Stimulated activated effector memory CD8-positive, alpha-beta T cell treated with anti-CD3 and anti-CD28 coated beads, Interleukin-12 subunit alpha, Interleukin-12 subunit beta, amount 100 ng/mL, for 72 hours (primary cell): ENCODE measurements at regions not wholly inside any gene's neighbourhood (a gene's known extent, or its start where the extent isn't known, plus 50 kb on each side); places are given as distances from the start of the nearest gene placed in this dataset.

Source experiments
- ATAC-seq: fragments of 150-1000 bp; cut with Tn5 transposase; 2 replicates; pipeline ENCODE4 v1.10.0; 2021
- DNase-seq, 2 donors: peaks; one replicate each; pipeline ENCODE4 v3.0.0; 2021 to 2022; ENCODE audit warnings: low spot score in 2 of 2
- H3K27ac Mint-ChIP-seq: one replicate; pipeline ENCODE4 v1.8.0; 2022; ENCODE audit warnings: mild to moderate bottlenecking, mixed read lengths
- H3K36me3 Mint-ChIP-seq: one replicate; pipeline ENCODE4 v1.8.0; 2022; ENCODE audit warnings: mild to moderate bottlenecking, mixed read lengths
- H3K4me1 Mint-ChIP-seq: one replicate; pipeline ENCODE4 v1.8.0; 2022; ENCODE audit warnings: mixed read lengths
- H3K4me3 Mint-ChIP-seq: one replicate; pipeline ENCODE4 v1.8.0; 2022; ENCODE audit warnings: mild to moderate bottlenecking, mixed read lengths
- H3K9me3 Mint-ChIP-seq: one replicate; pipeline ENCODE4 v1.8.0; 2022; ENCODE audit warnings: mixed read lengths

DNA sequence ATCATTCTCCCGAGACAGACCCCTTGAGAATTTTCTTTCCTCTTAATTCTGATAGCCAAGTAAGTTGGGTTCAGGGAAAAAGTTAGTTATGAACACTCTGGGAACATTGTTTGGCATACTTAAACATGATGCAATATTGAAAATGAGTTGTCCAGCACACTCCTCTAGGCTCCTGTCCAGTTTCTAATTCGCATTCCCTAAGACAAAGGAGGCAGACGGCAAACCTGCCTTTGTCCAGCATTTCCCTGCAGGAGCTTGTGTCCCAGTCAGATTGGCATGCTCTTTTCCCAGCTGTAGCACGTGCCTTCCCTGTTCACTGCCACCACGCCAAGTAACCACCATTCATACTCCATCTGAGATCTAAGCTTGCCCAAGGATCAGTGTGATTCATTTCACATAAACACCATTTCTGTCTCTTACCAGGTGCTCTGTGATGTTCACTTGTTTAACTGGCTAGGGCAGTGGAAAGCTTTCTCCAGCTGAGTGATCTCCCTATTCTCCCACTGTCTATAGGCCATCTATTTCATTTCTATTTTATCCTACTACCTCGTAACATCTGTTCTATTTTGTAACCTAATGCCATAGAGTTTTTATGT lies 150.0 kb upstream of the EPB41L3 start:
- Mint-ChIP-seq H3K27ac (no peak overlapping the region), H3K4me3 (no peak overlapping the region), H3K36me3 (no peaks in the 10 kb centered on the region), H3K4me1 (no peaks in the 10 kb centered on the region), H3K9me3 (peaks cover 3% of the 10 kb centered on the region)
- no peak for ATAC-seq
- DNase-seq, result no peak

GRCh38 chr18:5678779-5679406 lies 135.1 kb upstream of the EPB41L3 start:
- DNase-seq (no peak), ATAC-seq (no peak)
- Mint-ChIP-seq H3K9me3 (peaks cover 3% of the 10 kb centered on the region), H3K4me1 (no peaks in the 10 kb centered on the region), H3K4me3 (no peak overlapping the region), H3K36me3 (no peaks in the 10 kb centered on the region), H3K27ac (no peak overlapping the region)

DNA sequence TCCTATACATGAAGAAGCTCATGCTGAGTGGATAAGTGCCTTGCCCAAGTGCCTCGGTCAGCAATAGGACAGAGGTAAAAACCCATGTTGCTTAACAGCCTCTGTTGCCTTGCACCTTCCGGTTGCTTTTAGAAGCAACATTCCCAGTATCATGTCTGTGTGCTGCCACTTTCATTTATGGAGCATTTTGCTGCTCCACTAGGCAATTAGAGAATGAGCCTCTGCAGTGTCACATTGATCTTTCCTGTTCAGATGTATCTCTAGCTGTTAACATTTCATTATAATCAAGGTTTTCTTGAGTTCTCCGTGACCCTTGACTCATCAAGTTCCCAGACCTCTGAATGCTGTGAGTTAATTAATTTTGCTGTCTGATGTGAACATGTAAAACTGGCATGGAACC lies 134.5 kb upstream of the EPB41L3 start:
- DNase-seq (no peak), ATAC-seq (no peak)
- Mint-ChIP-seq H3K36me3 (no peaks in the 10 kb centered on the region), H3K9me3 (peaks cover 3% of the 10 kb centered on the region), H3K27ac (no peak overlapping the region), H3K4me1 (no peaks in the 10 kb centered on the region), H3K4me3 (no peak overlapping the region)

DNA sequence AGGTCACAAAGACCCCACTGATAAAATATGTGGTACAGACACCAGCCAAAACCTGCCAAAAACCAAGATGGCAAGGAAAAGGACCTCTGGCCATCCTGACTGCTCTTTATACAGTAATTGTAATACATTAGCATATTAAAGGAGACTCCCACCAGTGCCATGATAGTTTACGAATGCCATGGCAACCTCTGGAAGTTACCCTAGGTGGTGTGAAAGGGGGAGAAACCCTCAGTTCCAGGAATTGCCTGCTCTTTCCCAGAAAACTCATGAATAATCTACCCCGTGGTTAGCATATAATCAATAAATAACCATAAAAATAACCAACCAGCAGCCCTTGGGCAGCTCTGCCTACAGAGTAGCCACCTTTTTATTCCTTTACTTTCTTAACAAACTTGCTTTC lies 129.8 kb upstream of the EPB41L3 start:
- Mint-ChIP-seq H3K4me3 (no peak overlapping the region), H3K4me1 (no peaks in the 10 kb centered on the region), H3K9me3 (peaks cover 3% of the 10 kb centered on the region), H3K36me3 (no peaks in the 10 kb centered on the region), H3K27ac (no peak overlapping the region)
- DNase-seq (no peak), ATAC-seq (no peak)

- no peak for DNase-seq
- Mint-ChIP-seq H3K4me3 (no peak overlapping the region), H3K27ac (no peak overlapping the region), H3K4me1 (no peaks in the 10 kb centered on the region), H3K36me3 (no peaks in the 10 kb centered on the region), H3K9me3 (no peaks in the 10 kb centered on the region)
- ATAC-seq, result no peak
Measured at GRCh38 chr18:5669585-5669984, 125.8 kb upstream of the EPB41L3 start.

DNA sequence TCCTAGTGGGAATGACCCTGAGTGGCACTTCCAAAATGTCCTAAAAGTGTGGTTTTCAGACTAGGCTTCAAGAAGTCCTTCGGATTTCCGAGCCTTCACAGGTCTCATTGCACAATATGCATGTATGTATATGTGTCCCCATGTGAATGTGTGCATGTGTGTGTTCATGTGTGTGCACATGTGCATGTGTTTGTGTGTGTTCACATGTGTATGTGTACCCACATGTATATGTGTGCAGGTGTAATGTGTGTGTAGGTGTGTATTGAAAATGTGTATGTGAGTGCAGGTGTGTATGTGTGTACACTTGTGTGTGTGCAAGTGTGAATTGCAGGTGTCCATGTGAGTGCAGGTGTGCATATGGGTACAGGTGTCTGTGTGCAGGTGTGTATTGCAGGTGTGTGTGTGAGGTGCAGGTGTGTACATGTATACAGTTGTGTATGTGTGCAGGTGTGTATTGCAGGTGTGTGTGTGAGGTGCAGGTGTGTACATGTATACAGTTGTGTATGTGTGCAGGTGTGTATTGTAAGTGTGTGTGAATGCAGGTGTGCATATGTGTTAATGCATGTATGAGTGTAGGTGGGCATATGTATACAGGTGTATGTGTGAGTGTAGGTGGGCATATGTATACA lies 124.4 kb upstream of the EPB41L3 start:
- Mint-ChIP-seq H3K36me3 (no peaks in the 10 kb centered on the region), H3K9me3 (peaks cover 8% of the 10 kb centered on the region), H3K27ac (no peak overlapping the region), H3K4me3 (no peak overlapping the region), H3K4me1 (no peaks in the 10 kb centered on the region)
- DNase-seq (no peak), ATAC-seq (no peak)

DNA sequence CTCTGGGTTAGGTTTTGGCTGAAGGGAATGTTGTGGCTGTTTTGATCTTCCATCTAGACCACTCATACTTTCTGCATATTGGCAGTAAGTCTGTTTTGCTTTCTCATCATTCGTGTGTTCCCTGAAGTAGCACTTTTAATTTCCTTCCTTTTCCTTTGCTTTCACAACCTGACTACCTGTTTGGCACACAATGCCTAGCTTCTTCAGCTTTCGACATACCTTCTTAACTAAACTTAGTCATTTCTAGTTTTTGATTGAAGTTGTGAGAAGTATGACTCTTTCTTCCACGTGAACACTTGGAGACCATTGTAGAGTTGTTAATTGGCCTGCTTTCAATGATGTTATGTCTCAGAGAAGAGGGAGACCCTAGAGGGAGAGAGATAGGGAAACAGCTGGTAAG lies 123.6 kb upstream of the EPB41L3 start:
- Mint-ChIP-seq H3K4me3 (no peak overlapping the region), H3K9me3 (peaks cover 8% of the 10 kb centered on the region), H3K4me1 (no peaks in the 10 kb centered on the region), H3K36me3 (no peaks in the 10 kb centered on the region), H3K27ac (no peak overlapping the region)
- DNase-seq, result no peak
- no peak for ATAC-seq

- Mint-ChIP-seq H3K36me3 (no peaks in the 10 kb centered on the region), H3K4me1 (no peaks in the 10 kb centered on the region), H3K4me3 (no peak overlapping the region), H3K27ac (no peak overlapping the region), H3K9me3 (peaks cover 8% of the 10 kb centered on the region)
- no peak for DNase-seq
- no peak for ATAC-seq
Measured at GRCh38 chr18:5662586-5663090, 118.8 kb upstream of the EPB41L3 start.

DNA sequence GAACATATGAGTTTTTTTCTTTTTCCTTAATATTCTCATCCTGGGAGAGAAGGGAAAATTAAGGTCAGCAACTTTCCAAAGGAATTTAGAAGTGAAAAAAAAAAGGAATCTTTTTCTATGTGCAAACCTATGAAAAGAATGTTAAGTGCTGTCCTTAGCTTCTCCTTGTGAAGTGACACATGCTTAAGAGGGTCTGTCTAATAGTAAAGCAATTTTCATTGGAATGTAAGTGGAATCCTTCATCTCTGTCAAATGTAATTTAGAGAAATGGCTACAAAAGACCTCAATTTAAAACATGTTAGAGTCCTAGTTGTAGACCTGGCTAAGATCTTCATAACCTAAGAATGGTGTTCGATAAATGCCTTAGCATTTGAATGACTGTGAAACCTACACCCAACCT lies 117.4 kb upstream of the EPB41L3 start:
- no peaks in the 10 kb centered on the region for H3K4me1 Mint-ChIP-seq
- H3K27ac Mint-ChIP-seq, result no peak overlapping the region
- H3K36me3 Mint-ChIP-seq, result no peaks in the 10 kb centered on the region
- H3K9me3 Mint-ChIP-seq, result peaks cover 8% of the 10 kb centered on the region
- DNase-seq, result no peak
- ATAC-seq, result no peak
- no peak overlapping the region for H3K4me3 Mint-ChIP-seq

DNA sequence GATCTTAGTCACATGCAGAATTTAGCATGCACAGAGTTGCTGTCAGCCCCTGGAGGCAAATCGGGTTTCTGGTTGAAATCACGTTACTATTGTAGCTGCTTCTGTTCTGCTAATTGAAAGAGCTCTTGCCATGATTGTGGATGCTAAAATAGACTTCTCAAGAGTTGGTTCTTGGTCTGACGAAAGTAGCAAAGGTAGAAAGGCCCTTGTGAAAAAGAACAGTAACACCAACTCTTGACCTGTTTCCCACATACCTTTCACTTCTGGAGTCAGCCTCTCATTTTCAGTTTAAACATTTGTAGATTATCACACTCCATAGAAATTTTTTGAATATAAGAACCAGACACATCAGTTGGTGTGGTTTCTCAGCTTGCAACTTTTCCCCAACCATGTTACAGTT lies 110.0 kb upstream of the EPB41L3 start:
- Mint-ChIP-seq H3K4me3 (no peak overlapping the region), H3K4me1 (no peaks in the 10 kb centered on the region)
- no peak for ATAC-seq

DNA sequence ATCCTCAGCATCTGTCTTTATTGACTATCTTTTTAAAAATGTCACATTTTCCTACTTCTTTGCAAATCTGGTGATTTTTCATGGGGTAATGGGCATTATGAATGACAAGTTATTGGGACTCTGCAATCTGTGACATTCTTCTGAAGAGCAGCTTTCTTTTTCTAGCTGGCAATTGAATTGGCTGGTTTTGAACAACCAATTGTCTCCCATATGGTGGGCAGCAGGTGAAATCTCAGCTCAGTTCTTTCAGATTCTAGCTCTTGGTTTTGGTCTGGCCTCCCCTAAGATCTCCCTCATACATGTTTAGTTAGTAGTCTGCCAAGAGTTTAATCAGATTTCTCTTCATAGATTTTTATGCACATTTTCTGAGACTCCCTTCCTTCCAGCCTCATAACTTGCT lies 107.9 kb upstream of the EPB41L3 start:
- no peaks in the 10 kb centered on the region for H3K36me3 Mint-ChIP-seq
- no peak overlapping the region for H3K4me3 Mint-ChIP-seq
- no peak overlapping the region for H3K27ac Mint-ChIP-seq
- no peaks in the 10 kb centered on the region for H3K4me1 Mint-ChIP-seq
- DNase-seq (no peak), ATAC-seq (no peak)
- H3K9me3 Mint-ChIP-seq, result peaks cover 8% of the 10 kb centered on the region

More for the DNA sequence above, 110.0 kb upstream of the EPB41L3 start:
- Mint-ChIP-seq H3K9me3 (peaks cover 4% of the 10 kb centered on the region), H3K27ac (no peak overlapping the region), H3K36me3 (no peaks in the 10 kb centered on the region)
- DNase-seq, result no peak

- Mint-ChIP-seq H3K27ac (no peak overlapping the region), H3K36me3 (no peaks in the 10 kb centered on the region), H3K4me1 (no peaks in the 10 kb centered on the region), H3K9me3 (peaks cover 4% of the 10 kb centered on the region), H3K4me3 (no peak overlapping the region)
- no peak for ATAC-seq
- DNase-seq, result no peak
Measured at GRCh38 chr18:5649439-5649838, 105.6 kb upstream of the EPB41L3 start.

DNA sequence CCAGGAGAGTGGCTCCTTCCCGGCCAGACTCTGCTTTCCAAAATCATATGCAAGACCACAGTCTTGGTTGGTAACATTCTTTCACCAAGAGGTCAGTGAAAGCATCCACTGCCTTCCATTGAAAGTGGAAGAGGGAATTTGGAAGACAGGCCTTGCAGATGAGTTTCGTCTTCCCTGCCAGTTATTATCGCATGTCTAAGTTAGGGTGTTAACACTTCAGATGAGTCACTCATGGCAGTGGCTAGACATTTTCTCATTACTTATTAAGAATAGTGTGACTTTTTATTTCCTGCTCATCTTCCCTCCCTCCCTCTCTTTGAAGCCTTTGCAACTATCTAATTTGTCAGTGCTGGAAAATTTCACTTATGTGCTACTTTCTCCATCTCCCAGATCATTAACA lies 102.9 kb upstream of the EPB41L3 start:
- no peak overlapping the region for H3K27ac Mint-ChIP-seq
- no peak for ATAC-seq
- H3K9me3 Mint-ChIP-seq, result peaks cover 4% of the 10 kb centered on the region
- no peak overlapping the region for H3K4me3 Mint-ChIP-seq
- DNase-seq, result no peak
- no peaks in the 10 kb centered on the region for H3K4me1 Mint-ChIP-seq
- H3K36me3 Mint-ChIP-seq, result no peaks in the 10 kb centered on the region

GRCh38 chr18:5643288-5643687 lies 99.5 kb upstream of the EPB41L3 start:
- Mint-ChIP-seq H3K4me3 (no peak overlapping the region), H3K36me3 (no peaks in the 10 kb centered on the region), H3K27ac (no peak overlapping the region), H3K4me1 (no peaks in the 10 kb centered on the region), H3K9me3 (peaks cover 6% of the 10 kb centered on the region)
- ATAC-seq, result no peak
- no peak for DNase-seq

GRCh38 chr18:5640939-5641338 lies 97.1 kb upstream of the EPB41L3 start:
- Mint-ChIP-seq H3K27ac (no peak overlapping the region), H3K36me3 (no peaks in the 10 kb centered on the region), H3K4me1 (no peaks in the 10 kb centered on the region), H3K4me3 (no peak overlapping the region), H3K9me3 (peaks cover 9% of the 10 kb centered on the region)
- ATAC-seq (no peak), DNase-seq (no peak)

GRCh38 chr18:5639131-5639530 lies 95.3 kb upstream of the EPB41L3 start:
- H3K4me1 Mint-ChIP-seq, result no peaks in the 10 kb centered on the region
- no peak overlapping the region for H3K27ac Mint-ChIP-seq
- H3K4me3 Mint-ChIP-seq, result no peak overlapping the region
- no peak for DNase-seq
- peaks cover 9% of the 10 kb centered on the region for H3K9me3 Mint-ChIP-seq
- no peaks in the 10 kb centered on the region for H3K36me3 Mint-ChIP-seq
- no peak for ATAC-seq
